NCI-H460 (cell line): ENCODE measurements at regions not wholly inside any gene's neighbourhood (a gene's known extent, or its start where the extent isn't known, plus 50 kb on each side); places are given as distances from the start of the nearest gene placed in this dataset.

Source experiments
- DNase-seq: peaks from one replicate; pipeline ENCODE4 v3.0.0-alpha.2; 2016; ENCODE audit warnings: low read depth; ENCODE audit errors: extremely low read depth

DNA sequence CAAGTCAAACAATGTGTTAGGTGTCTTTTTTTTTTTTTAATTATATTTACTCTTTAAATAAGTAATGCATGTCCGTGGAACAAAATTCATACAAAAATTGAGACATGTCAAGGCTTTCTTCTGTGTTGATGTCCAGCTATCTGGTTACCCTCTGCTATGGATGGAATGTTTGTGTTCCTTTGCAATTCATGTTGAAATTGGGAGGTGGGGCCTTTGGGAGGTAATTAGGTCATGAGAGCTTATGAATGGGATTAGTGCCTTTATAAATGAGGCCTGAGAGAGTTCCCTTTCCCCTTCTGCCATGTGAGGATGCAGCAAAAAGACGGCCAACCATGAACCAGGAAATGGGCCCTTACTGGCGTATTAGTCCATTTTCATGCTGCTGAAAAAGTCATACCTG lies 83.1 kb upstream of the KCNG1 start:
- no peak for DNase-seq

DNA sequence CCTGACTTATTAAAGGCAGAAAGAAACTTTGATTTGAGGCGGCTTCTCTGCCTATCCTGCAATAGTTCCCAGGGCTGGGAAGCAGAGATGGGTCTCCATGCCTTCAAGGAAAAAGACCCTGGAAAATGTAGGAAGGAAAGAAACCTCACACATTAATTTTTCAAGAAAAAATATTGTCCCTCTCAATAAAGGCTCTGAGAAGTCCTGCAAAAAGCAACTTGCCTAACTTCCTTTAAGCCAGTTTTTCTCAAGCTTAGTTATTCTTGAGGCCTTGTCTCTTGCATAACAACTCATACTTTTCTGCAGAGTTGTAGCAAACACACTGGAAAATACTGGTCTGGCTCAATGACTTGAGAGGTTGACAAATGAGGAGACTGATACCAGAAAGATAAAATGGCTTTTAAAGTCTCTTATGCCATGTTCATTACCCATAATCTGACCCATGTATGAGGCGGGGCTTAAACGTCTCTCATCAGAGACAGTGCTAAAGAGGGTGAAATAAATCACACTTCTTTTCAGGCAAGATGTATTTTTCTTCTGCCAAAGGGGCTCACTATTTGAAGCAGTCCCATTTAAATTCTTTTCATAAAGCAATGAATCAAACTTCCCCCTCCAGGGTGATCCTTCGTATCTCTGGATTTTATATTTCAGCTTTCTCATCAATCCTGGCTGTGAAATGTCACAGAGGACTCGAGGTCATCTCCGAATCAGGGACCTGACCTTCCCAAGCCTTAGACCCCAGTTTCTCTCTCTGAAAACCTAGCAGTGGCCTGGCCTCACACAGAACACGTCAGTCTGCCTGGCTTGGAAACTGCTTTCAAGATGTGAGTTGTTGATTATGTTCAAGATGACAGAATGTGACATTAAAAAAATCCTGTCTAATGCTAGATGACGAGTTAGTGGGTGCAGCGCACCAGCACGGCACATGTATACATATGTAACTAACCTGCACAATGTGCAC lies 82.3 kb upstream of the KCNG1 start:
- DNase-seq, result no peak

DNA sequence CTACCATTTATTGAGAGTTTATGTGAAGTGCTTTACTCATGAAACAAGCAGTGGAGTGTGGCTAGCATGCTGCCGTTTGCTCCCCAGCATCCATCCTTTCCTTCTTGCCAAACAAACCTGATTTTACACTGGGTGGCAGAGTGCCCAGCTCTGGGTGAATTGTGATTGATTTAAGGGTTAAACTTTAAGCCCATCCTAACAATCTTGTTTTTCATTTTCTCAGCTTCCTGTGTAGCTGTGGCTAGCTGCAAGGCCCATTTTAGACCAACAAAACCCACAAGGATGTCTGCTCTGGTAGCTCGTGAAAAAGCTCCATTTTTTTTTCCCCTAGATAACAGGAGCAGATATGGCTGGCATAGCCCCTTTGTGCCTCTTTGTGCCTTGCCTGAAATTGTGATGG lies 77.7 kb upstream of the KCNG1 start:
- no peak for DNase-seq

DNA sequence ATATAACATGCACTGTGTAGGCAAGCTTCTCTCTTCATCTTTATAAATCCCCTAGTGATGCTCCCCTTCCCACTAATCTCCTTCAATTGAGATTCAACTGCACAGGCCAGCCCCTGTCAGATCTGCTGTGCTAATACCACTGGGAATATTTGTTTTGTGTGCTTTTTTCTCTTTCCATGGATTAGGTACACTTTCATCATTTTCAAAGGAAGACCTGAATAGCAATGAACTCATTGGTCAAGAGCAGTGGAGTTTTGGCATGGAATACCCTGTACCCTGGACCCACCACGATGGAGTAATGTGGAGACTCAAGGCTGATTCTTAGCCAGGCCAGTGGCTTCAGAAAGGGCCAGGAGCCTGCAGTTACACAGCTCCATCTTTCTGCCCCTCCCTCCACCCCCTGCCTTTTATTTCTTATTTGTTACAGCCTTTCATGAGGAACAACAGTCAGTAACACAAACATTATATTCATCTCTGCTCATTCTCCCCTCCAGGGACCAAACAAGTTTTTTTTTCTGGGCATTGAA lies 75.4 kb upstream of the KCNG1 start:
- no peak for DNase-seq

DNA sequence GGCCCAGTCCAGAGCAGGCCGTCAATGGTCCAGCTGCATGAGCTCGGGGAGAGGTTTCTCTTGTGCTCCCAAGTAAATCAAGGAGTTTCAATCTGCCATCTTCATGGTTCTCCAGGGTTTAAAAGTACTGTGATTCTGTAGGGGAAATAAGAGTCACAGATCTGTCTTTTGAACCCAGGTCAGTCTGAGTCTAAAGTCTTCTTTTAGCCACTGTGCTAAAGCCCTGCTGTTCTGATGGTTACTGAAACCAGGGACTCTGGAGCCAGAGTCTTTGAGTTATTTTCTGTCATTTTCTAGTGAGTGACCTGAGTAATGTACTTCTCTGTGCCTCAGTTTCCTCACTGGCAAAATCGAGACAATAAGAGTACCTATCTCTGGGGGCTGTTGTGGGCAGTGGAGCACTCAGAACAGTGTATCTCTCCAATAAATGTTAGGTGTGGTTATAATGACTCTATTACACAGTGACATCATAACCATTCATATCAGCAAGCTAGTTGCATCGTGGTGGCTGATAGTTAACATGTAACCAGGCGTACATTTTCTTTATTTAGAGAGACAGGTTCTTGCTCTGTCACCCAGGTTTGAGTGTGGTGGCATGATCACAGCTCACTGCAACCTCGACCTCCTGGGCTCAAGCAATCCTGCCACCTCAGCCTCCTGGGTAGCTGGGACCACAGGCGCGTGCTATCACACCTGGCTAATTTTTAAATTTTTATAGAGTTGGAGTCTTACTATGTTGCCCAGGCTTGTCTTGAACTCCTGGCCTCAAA lies 74.6 kb upstream of the KCNG1 start:
- DNase-seq, result no peak

DNA sequence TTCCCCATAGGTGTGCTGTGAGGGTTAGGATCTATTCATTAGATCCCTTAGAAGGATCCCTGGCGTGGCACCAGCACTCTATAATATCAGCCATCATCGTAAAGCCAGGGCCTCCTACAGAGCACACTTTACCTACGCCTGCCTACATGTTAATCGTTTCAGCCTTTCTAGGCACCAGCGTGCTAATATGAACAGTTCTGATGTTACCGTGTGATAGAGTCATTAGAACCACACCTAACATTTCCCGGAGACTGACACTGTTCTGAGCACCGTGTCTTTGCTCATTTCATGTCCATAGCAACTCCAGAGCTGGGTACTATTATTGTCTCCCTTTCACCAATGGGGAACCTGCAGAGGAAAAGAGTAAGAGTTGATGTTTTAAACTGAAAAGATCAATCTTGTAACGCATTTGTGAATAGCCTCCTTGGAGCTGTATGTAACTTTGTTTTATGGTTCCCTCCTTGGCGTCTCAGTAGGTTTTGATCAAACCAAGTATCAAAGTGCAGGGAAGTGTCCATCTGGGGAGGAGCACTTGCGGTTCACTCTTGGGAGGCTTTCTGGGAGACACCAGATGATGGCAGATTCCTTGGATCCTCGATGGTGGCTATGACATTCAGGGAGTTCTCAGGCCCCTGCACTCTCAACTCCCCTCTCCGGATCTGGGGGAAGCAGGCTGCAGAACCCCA lies 73.8 kb upstream of the KCNG1 start:
- no peak for DNase-seq

DNA sequence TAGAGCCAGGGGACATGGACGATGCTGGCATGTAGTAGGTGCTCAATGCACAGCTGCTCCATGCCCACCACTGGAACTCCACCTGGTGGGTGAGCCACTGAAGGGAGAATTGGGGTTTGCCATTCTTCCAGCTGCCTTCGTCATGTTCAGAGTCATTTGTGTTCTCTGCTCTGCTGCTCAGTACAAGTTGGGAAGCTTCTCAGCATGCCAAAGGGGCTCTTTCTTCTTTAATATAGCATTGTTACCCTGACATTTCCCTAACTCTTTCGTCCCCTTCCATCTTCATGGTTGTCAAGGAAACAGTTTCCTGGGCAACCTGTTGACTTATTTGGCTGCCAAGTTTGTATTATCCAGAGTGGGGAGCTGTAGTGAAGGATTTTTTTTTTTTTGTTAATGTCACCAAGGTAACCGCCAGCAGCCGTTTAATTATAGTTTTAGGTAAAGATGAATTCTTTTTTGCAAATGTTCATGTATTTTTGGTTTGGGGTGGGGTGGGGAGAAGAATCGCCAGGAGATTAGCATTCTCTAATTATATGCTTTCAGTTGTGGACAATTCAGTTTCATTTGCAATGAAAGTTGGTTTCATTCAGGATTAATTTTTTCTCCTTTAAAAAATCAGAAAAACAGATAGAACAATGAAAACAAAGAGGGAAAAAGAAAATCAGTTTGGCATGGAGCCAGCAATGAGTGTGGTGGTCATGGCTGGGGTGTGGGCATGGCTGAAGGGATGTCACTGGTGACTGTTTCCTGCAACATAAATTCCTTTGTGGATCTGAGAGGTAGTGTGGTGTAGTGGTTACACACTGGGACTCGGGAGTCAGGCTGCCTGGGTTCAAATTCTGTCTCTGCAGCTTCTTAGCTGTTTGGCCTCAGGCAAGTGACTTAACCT lies 73.0 kb upstream of the KCNG1 start:
- no peak for DNase-seq

DNA sequence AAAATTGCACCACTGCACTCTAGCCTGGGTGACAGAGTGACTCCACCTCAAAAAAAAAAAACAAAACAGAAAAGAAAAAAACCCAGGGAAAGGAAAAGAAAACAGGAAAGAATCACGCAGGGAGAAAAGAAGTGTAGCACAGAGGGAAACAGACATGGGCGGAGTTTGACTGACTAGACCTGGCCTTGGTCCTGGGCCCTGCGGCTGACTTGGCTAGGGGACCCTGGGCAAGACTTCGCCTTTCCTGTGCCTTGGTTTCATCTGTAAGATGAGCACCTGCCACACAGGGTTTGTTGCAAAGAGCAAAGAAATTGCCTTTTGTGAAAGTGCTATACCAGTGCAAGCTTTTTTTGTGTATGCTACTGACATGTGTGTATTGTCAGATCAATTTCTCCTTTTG lies 71.3 kb upstream of the KCNG1 start:
- DNase-seq, result no peak

DNA sequence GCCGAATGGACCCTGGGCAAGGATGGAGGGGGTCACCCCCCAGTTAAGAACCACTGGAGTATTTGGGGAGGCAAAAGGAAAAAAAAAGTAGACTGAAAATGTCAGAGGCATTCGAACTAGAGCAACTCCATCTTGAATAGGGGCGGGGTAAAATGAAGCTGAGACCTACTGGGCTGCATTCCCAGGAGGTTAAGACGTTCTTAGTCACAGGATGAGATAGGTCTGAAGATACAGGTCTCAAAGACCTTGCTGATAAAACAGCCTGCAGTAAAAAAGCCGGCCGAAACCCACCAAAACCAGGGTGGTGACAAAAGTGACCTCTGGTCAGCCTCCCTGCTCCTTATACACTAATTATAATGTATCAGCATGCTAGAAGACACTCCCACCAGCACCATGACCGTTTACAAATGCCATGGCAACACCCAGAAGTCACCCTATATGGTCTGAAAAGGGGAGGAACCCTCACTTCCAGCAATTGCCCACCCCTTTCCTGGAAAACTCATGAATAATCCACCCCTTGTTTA lies 70.4 kb upstream of the KCNG1 start:
- no peak for DNase-seq

DNA sequence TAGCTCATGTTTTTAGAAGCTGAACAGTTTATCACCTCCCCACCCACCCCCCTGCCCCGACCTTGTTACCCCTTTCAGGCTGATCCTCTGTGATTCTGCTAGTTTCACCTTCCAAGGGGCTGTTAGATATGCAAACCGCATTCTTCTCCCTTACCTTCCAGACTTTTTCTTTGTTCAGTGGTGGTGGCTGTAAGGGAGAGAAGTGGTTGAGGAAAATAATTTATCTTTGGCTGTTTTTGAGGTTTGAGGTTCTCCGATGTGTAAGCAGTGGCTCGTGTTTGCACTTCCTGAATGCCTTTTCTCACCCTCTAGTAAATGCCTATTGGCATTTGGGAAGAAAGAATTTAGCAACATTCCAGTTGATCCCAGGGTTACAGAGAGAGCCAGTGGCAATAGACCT lies 69.4 kb upstream of the KCNG1 start:
- no peak for DNase-seq

DNA sequence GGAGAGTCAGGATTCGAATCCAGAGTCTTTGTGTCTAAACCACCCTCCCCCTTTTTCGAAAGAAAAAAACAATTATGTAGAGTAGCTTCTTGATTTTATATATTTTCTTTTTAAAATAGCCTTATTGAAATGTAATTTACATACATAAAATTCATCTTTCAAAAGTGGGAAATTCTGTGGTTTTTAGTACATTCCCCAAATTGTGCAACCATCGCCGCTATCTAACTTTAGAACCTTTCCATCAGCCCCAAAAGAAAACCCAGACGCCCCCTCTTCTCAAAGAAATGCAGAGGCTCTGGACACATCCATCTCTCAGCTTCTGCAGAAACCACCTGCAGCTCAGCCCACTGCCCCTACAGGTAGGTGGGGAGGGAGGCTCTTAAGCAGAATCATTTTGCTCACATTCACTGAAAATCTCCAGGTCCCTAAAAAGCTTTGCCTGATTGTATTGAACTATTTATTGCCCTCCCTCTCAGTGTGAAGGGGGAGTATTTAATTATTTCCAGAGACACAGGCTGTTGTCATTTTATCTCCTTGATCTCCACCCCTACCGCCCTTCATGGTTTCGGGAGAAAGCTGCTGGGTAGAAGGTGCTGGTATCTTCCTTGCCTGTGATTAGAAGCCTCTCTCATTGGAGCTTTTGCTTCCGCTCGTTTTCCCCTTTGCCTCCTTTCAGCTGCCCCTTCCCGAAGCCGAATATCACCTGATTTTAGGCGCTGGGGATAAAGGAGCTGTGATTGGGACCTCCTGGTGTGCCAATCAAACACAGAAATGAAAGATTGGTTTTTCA lies 68.7 kb upstream of the KCNG1 start:
- DNase-seq, result no peak

DNA sequence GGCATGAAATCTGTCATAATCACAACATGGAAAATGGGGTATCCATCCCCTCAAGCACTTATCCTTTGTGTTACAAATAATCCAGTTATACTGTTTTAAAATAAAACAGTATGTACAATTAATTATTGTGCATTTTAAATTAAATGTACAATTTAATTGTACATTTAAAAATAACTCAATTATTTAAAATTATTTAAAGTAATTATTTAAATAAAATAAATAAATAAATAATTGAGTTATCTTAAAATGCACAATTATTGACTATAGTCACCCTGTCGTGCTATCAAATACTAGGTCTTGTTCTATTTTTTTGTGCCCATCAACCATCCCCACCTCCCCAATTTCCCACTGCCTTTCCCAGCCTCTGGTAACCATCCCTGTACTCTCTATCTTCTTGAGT lies 66.9 kb upstream of the KCNG1 start:
- no peak for DNase-seq

DNA sequence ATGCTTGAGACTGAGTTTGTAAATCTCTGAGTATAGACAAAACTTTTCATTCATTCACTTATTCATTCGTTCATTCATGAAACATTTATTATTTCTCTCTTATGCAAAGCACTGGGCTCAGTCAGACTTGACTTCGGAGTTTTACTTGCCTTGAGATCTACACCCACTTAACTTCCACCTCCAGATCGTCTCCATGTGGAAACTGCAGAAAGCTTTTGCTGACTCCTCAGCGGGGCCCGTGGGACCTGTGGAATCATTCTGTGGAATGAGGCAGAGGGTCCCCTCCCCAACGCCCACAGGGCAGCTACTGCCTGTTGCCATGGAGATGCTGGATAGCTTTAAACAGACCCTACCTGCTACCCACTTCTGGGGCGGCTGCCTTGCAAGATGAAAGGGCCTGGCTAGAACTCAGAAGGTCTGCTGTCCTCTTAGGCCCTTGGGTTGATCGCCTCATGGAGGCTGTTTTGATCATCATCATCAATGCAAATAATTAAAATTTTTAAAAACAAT lies 66.4 kb upstream of the KCNG1 start:
- DNase-seq, result no peak

DNA sequence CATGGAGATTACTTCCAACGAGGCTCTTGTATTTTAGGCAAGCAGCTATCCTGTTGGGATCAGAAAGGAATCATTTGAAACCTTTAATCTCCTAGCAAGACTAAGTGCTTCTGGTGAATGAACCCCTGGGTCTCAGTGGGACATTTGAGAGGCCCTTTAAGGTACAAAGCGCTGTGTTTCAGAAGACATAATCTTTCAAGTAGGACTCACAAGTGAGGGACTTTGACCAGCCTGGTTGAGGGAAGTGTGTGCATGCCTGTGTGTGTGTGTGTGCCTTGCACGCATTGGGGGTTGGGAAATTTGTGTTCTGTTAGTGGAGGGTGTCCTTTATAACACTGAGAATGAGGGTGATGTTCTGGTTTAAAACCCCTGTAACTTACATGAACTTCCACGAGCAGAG lies 64.4 kb upstream of the KCNG1 start:
- DNase-seq, result no peak

DNA sequence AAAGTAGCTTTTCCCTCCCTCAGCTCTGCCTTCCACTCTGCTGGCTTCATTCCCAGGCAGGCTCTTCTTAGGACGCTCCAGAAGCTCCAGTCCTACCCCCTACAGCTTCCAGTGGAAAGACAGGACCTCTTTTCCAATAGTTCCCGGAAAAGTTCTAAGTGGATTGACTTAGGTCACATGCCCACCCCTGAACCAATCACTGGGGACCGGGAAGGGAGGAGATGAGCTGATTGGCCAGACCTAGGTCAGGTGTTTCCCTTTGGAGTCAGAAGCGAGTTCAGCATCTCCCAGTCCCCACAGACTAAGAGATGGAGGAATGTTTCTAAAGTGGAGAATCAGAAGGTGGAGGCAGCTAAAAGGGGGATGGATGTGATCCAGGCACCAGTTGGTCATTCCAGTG lies 62.9 kb upstream of the KCNG1 start:
- DNase-seq, result no peak

DNA sequence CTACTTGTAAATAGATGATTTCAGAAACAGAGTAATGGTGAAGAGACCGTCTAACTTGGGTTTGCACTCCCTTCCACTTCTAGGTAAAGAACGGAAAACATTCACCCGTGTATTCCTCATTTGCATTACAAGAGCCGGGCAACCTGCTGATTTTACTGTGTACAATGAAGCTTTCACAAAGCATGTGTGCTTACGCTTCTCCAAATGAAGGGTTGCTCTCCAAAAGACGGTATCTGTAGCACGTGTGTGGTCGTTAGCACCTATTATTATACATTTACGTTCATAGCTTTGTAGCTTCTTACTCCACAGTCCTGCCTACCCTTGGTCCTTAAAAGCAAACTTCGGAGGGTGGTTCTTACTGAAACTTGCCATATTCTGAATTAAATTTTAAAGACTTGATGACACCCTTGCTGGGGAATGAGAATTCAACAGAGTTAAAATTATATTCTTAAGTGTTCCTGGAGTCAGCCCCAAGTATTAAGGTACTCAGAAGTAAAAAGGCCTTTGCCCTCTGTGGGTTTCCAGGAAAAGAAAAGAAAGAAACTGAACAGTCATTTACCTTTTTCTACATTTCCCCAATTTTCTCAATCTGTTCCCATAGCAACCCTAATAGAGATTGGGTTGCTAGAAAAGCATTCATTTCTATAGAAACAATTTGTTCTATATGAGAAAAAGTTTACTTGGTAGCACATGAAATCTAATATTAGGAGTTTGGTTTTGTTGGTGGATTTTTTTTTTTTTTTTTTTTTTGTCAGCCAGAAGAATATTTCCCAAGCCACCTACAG lies 61.9 kb upstream of the KCNG1 start:
- DNase-seq, result no peak

DNA sequence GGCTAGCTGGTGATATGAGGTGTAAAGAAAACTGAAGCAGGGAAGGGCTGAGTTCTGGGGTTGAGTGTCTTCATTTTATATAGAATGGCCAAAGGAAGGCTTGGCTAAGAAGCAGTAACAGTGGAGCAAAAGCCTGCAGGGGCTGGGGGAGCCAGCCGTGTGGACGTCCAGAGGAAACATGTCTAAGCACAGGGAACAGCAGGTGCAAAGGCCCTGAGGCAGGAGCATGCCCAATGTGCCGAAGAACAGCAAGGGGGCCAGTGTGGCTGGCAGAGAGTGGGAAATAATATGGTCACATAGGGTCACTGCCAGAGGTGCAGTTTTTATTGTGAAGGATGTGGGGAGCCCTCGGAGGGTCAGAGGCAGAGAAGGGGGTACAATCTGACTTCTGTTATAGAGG lies 60.5 kb upstream of the KCNG1 start:
- no peak for DNase-seq

DNA sequence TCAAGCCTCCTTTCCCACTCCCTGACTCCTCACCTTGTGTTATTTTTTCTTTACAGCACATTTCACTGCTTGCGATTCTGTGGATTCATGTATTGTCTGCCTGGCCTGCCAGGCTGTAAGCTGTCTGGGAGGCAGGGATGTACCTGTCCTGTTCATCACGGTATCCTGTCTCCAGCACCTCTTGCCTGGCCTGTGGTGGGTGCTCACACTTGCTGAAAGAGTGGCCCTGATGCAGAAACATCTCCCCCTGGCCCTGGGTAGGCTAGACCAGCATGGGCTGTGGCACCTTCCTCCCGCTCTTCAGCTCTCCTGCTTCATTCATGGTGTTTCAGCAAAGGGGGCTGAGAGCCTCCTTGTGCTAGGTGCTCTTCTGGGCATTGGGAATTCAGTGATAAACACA lies 60.1 kb upstream of the KCNG1 start:
- DNase-seq, result no peak
